Adrenal gland (tissue), 9 donors: ENCODE measurements at regions not wholly inside any gene's neighbourhood (a gene's known extent, or its start where the extent isn't known, plus 50 kb on each side); places are given as distances from the start of the nearest gene placed in this dataset.

Source experiments
- DNase-seq, 7 donors: peaks; one replicate each; pipeline ENCODE4 v3.0.0-alpha.2; 2019 to 2020
- H3K27ac ChIP-seq, 5 donors: fragments of 200-600 bp; sonication (generic) in 4 of 5; 1 replicate in 3 of 5; 2 replicates in 2 of 5; pipeline versions ENCODE4 v1.5.1 to v1.8.0; 2016 to 2020; ENCODE audit warnings: mild to moderate bottlenecking in 1 of 5
- H3K27me3 ChIP-seq: fragments of 200-600 bp; 2 replicates; pipeline ENCODE4 v1.8.0; 2021
- H3K36me3 ChIP-seq, 2 donors: fragments of 200-600 bp; replicated peaks in 1 of 2; 1 replicate in 1 of 2; 2 replicates in 1 of 2; pipeline versions ENCODE4 v1.5.1 to v1.8.0; 2018 to 2022
- H3K4me1 ChIP-seq, 2 donors: fragments of 200-600 bp; replicated peaks in 1 of 2; 1 replicate in 1 of 2; 2 replicates in 1 of 2; pipeline versions ENCODE4 v1.5.1 to v1.8.0; 2018 to 2021
- H3K4me3 ChIP-seq, 4 donors: fragments of 200-600 bp; sonication (generic) in 3 of 4; one replicate each; pipeline ENCODE4 v1.5.1; 2016 to 2018
- H3K9me3 ChIP-seq, 3 donors: fragments of 200-600 bp; sonication (generic) in 1 of 3; replicated peaks in 1 of 3; 1 replicate in 2 of 3; 2 replicates in 1 of 3; pipeline versions ENCODE4 v1.5.1 to v1.8.0; 2016 to 2021
- CTCF ChIP-seq, 6 experiments: fragments of 450-650 bp in 4 of 6; fragments of 200-600 bp in 2 of 6; sonication (generic) in 1 of 6; IDR thresholded peaks; 1 replicate in 5 of 6; 2 replicates in 1 of 6; pipeline versions ENCODE4 v1.5.1 to v1.8.0; 2016 to 2021; ENCODE audit warnings: antibody characterized with exemption in 6 of 6, mild to moderate bottlenecking in 2 of 6, moderate library complexity in 1 of 6
- POLR2A ChIP-seq, 2 donors: fragments of 450-650 bp; IDR thresholded peaks; one replicate each; pipeline ENCODE4 v1.6.1; 2017; ENCODE audit warnings: antibody characterized with exemption in 2 of 2, mild to moderate bottlenecking in 2 of 2, moderate library complexity in 1 of 2
- WGBS, 4 donors: extraction: QIAGEN DNeasy Blood & Tissue Kit in 2 of 4; methylation state at CpG; one replicate each; pipeline versions ENCODE4 v1.1.5 to v1.1.7; 2013 to 2017; 5-methylcytosine and 5-hydroxymethylcytosine counted together
- intact Hi-C, 2 donors: fragments of 100-400 bp; cut with DNase I; formaldehyde crosslinking; loops; one replicate each; pipeline versions ENCODE4 v1.14.1 to v1.15.0; 2022 to 2023
- donor health status: healthy with polysubstance abuse.
- donor health status: Bipolar disorder and iron deficiency.
- donor health status: DM: yes; HTN: yes; CAD: no.
- donor health status: DM: no; HTN: no; CAD: no.
- donor health status: DM: no; HTN: no; CAD: no.

GRCh38 chr1:110788673-110789072, 84.3 kb upstream of the CD53 start:
- H3K27me3 ChIP-seq = peaks cover 9% of the 10 kb centered on the region
- no peaks in the 10 kb centered on the region for H3K4me1 ChIP-seq
- H3K4me3 ChIP-seq = no peak overlapping the region
- no peak for TF ChIP-seq CTCF (IDR thresholded peaks at IDR 0.05)
- WGBS, 4 donors = 63 to 84% (median 73%) methylated on average over 2 of the region's 2 CpGs
- H3K36me3 ChIP-seq = no peaks in the 10 kb centered on the region
- H3K27ac ChIP-seq = no peak overlapping the region
- DNase-seq = no peak
- intact Hi-C loops = no loop called here
- peaks cover 0 to 8% (median 0%) of the 10 kb centered on the region in 3 donors for H3K9me3 ChIP-seq

- H3K9me3 ChIP-seq = peaks cover 0 to 8% (median 0%) of the 10 kb centered on the region in 3 donors
Observed at GRCh38 chr1:110787328-110788071, 85.4 kb upstream of the CD53 start.

GRCh38 chr1:110786802-110787327, 86.1 kb upstream of the CD53 start:
- Histone ChIP-seq H3K36me3 (no peaks in the 10 kb centered on the region), H3K27me3 (peaks cover 9% of the 10 kb centered on the region), H3K9me3 (peaks cover 0 to 8% (median 0%) of the 10 kb centered on the region in 3 donors), H3K27ac (no peak overlapping the region), H3K4me1 (no peaks in the 10 kb centered on the region), H3K4me3 (no peak overlapping the region)
- TF ChIP-seq CTCF (IDR thresholded peaks at IDR 0.05) (no peak), POLR2A (IDR thresholded peaks at IDR 0.05) (no peak)
- WGBS, 4 donors = 48 to 57% (median 55%) methylated on average over 3 of the region's 3 CpGs
- no peak for DNase-seq
- intact Hi-C loops = no loop called here

More at GRCh38 chr1:110787328-110788071, 85.4 kb upstream of the CD53 start:
- Histone ChIP-seq H3K4me1 (no peaks in the 10 kb centered on the region), H3K27me3 (peaks cover 9% of the 10 kb centered on the region), H3K36me3 (no peaks in the 10 kb centered on the region), H3K27ac (no peak overlapping the region), H3K4me3 (no peak overlapping the region)
- DNase-seq = no peak
- intact Hi-C loops = no loop called here
- TF ChIP-seq CTCF (IDR thresholded peaks at IDR 0.05) = no peak
- TF ChIP-seq POLR2A (IDR thresholded peaks at IDR 0.05) = no peak
- WGBS, 4 donors = 26 to 54% (median 34%) methylated on average over 3 of the region's 3 CpGs

- intact Hi-C loops = no loop called here
Observed at GRCh38 chr1:110785612-110786011, 87.3 kb upstream of the CD53 start.

More at GRCh38 chr1:110785612-110786011, 87.3 kb upstream of the CD53 start:
- Histone ChIP-seq H3K9me3 (peaks cover 0 to 8% (median 0%) of the 10 kb centered on the region in 3 donors), H3K27ac (no peak overlapping the region), H3K36me3 (no peaks in the 10 kb centered on the region), H3K4me1 (no peaks in the 10 kb centered on the region), H3K27me3 (peaks cover 10% of the 10 kb centered on the region), H3K4me3 (no peak overlapping the region)
- 45 to 54% (median 50%) methylated on average over 2 of the region's 2 CpGs for WGBS, 4 donors
- TF ChIP-seq POLR2A (IDR thresholded peaks at IDR 0.05) = no peak
- TF ChIP-seq CTCF (IDR thresholded peaks at IDR 0.05) = no peak
- no peak for DNase-seq
